ENCODE measurements at regions not wholly inside any gene's neighbourhood (a gene's known extent, or its start where the extent isn't known, plus 50 kb on each side); places are given as distances from the start of the nearest gene placed in this dataset.

- H3K27me3 Mint-ChIP-seq (ENCODE audit: low read depth), result peaks cover 3% of the 10 kb centered on the region
- no peaks in the 10 kb centered on the region for H3K36me3 Mint-ChIP-seq (ENCODE audit: low read depth)
- CTCF ChIA-PET, result no interaction called here
- no peak overlapping the region for H3K27ac Mint-ChIP-seq
- POLR2A ChIA-PET, result no interaction called here
- no peaks in the 10 kb centered on the region for H3K4me1 Mint-ChIP-seq (ENCODE audit: low read depth)
- no peaks in the 10 kb centered on the region for H3K9me3 Mint-ChIP-seq (ENCODE audit: insufficient read depth)
- DNase-seq (no peak), ATAC-seq (no peak)
- no peak overlapping the region for H3K4me3 Mint-ChIP-seq
Measured at GRCh38 chrY:19824136-19824535, 79.6 kb upstream of the KDM5D start.

DNA sequence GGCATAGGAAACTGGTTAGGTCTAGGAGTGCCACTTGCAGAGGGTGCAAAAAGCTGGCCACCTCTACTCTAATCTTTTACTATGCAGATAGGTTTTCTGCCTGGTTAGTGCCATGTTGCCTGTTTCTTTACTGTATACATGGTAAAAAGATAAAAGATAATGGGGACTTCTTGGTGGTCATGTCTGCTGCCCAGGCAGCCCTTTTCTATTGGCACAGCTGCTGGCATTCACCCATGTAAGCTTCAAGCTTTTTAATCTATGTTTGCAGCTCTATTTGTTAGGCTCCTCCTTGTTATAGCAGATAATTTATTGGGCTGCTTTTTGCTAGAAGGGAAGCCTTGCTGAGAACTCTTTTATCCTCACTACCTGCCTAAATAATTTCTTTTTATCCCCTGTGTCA, 74.0 kb upstream of the KDM5D start:
- Mint-ChIP-seq H3K27me3 (ENCODE audit: low read depth) (peaks cover 3% of the 10 kb centered on the region), H3K9me3 (ENCODE audit: insufficient read depth) (no peaks in the 10 kb centered on the region), H3K27ac (no peak overlapping the region), H3K36me3 (ENCODE audit: low read depth) (no peaks in the 10 kb centered on the region), H3K4me1 (ENCODE audit: low read depth) (peaks cover 10% of the 10 kb centered on the region), H3K4me3 (no peak overlapping the region)
- POLR2A ChIA-PET, result no interaction called here
- CTCF ChIA-PET, result interaction anchor here (0.9 to 1.2 kb wide), 2 partner anchors 11 to 20 kb away, joined by 3 read pairs; no protein-coding TSS in a partner anchor
- no peak for DNase-seq
- no peak for ATAC-seq

DNA sequence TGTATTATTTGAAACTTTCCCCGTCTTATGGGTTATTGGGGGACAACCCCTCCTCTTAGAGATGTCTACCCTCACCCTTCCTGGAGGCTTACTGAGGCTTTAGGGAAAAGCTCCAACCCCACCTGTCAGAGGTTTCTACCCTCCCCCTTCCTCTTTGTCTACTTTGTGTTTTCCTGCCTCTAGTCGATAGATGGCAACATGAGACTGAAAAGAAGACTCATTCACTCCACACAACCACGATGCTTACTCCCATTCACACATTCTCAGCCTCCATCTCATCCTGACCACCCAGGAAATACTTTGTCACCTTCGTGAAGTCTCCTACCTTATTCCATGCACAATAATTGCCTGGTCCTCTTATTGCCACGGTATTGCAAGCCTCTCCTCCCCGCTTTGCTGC, 72.4 kb upstream of the KDM5D start:
- ATAC-seq, result no peak
- peaks cover 10% of the 10 kb centered on the region for H3K4me1 Mint-ChIP-seq (ENCODE audit: low read depth)
- H3K36me3 Mint-ChIP-seq (ENCODE audit: low read depth), result no peaks in the 10 kb centered on the region
- H3K27me3 Mint-ChIP-seq (ENCODE audit: low read depth), result peaks cover 3% of the 10 kb centered on the region
- CTCF ChIA-PET, result interaction anchor here (0.7 kb wide), 1 partner anchor 706 kb away, joined by 3 read pairs; no protein-coding TSS in a partner anchor
- POLR2A ChIA-PET, result no interaction called here
- no peak overlapping the region for H3K4me3 Mint-ChIP-seq
- no peak for DNase-seq
- no peaks in the 10 kb centered on the region for H3K9me3 Mint-ChIP-seq (ENCODE audit: insufficient read depth)
- H3K27ac Mint-ChIP-seq, result no peak overlapping the region

DNA sequence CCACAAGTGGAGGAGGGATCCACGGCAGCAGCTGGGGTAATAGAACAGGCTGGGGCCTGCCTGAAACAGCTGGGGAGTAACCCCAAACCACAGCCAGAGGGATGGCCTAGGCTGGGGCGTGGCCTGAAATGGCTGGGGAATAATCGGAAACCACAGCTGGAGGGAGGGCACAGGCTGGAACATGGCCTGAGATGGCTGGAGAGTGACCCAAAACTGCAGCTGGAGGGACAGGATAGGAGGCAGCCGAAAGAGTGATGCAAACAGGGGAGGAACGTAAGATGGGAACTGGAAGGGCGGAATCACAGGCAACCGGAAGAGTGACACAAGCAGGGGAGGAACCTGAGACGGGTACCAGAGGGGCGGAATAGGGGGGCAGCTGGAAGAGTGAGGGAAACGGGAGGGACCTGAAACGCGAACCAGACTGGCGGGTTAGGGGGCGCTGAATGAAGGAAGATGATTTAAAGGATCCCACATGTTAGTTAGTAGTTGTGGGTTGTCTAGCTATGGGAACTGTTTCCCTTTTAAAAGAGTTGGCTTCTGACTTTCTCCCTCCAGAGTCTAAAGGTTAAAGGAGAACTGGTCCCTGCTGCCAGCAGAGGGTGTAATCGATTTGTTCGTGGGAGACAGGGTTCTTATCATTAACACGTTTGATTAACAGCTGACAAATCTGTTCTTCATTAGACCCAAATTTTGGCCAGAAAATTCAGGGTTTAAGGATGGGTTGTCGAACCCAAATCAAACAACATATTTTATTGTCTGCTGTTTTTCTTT, 71.7 kb upstream of the KDM5D start:
- Mint-ChIP-seq H3K4me1 (ENCODE audit: low read depth) (peaks cover 10% of the 10 kb centered on the region), H3K27me3 (ENCODE audit: low read depth) (no peaks in the 10 kb centered on the region), H3K9me3 (ENCODE audit: insufficient read depth) (no peaks in the 10 kb centered on the region), H3K4me3 (peak overlapping the region; percentile 42), H3K36me3 (ENCODE audit: low read depth) (no peaks in the 10 kb centered on the region), H3K27ac (no peak overlapping the region)
- DNase-seq (no peak), ATAC-seq (no peak)
- CTCF ChIA-PET, result interaction anchor here (0.7 kb wide), 1 partner anchor 707 kb away, joined by 3 read pairs; no protein-coding TSS in a partner anchor
- POLR2A ChIA-PET, result no interaction called here
